Breast epithelium (tissue), 3 donors: ENCODE measurements at regions not wholly inside any gene's neighbourhood (a gene's known extent, or its start where the extent isn't known, plus 50 kb on each side); places are given as distances from the start of the nearest gene placed in this dataset.

Source experiments
- POLR2A ChIP-seq: fragments of 450-650 bp; IDR thresholded peaks from one replicate; pipeline ENCODE4 v1.6.1; 2016; ENCODE audit warnings: antibody characterized with exemption, mild to moderate bottlenecking, moderate library complexity
- POLR2AphosphoS5 ChIP-seq, 3 donors: sonication (generic); formaldehyde crosslinking; IDR thresholded peaks; one replicate each; pipeline ENCODE4 v1.6.1; 2017; ENCODE audit warnings: antibody characterized with exemption in 3 of 3
- TF ChIP-seq, protein P1 (sequence below), 3 donors: fragments of 450-650 bp; IDR thresholded peaks; one replicate each; pipeline ENCODE4 v1.5.1; 2016 to 2017; ENCODE audit warnings: antibody characterized with exemption in 3 of 3, mild to moderate bottlenecking in 3 of 3, moderate library complexity in 3 of 3

DNA sequence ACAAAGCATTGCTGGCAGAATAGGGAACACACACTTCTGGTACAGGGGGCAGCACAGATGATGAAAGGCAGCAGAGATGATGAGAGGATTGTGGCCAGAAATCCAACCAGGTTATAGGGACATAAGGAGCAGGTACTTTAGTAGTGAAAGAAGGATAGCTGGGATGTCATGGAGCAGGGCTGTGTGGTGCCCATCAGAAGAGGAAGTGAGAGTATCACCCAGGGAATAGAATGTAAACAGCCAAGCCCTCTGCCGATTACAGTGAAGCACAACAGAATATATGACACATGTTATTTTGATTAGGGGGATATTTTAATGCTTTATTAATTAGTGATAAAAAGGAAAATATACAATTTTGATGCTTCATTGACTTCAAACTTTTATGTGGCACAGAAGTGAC, 883.4 kb upstream of the CDH2 start:
- TF ChIP-seq, protein P1, sequence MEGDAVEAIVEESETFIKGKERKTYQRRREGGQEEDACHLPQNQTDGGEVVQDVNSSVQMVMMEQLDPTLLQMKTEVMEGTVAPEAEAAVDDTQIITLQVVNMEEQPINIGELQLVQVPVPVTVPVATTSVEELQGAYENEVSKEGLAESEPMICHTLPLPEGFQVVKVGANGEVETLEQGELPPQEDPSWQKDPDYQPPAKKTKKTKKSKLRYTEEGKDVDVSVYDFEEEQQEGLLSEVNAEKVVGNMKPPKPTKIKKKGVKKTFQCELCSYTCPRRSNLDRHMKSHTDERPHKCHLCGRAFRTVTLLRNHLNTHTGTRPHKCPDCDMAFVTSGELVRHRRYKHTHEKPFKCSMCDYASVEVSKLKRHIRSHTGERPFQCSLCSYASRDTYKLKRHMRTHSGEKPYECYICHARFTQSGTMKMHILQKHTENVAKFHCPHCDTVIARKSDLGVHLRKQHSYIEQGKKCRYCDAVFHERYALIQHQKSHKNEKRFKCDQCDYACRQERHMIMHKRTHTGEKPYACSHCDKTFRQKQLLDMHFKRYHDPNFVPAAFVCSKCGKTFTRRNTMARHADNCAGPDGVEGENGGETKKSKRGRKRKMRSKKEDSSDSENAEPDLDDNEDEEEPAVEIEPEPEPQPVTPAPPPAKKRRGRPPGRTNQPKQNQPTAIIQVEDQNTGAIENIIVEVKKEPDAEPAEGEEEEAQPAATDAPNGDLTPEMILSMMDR (IDR thresholded peaks at IDR 0.05): no peak
- TF ChIP-seq POLR2AphosphoS5 (IDR thresholded peaks at IDR 0.05) (no peak), POLR2A (no peak)
